Pons (tissue), 1 donor: ENCODE measurements at regions not wholly inside any gene's neighbourhood (a gene's known extent, or its start where the extent isn't known, plus 50 kb on each side); places are given as distances from the start of the nearest gene placed in this dataset.

ENCODE experiments used
- DNase-seq: peaks from one replicate; pipeline ENCODE4 v3.0.0-alpha.2; 2016; ENCODE audit warnings: low spot score

GRCh38 chr4:59086410-59086809, 1976.2 kb upstream of the IGFBP7 start:
- no peak for DNase-seq

GRCh38 chr4:59091146-59092142, 1981.3 kb upstream of the IGFBP7 start:
- DNase-seq = no peak

GRCh38 chr4:59094505-59094904, 1984.3 kb upstream of the IGFBP7 start:
- DNase-seq = no peak

- no peak for DNase-seq
Measured at GRCh38 chr4:59102311-59102710, 1992.1 kb upstream of the IGFBP7 start.

GRCh38 chr4:59120287-59120814, 2010.2 kb upstream of the IGFBP7 start:
- no peak for DNase-seq

GRCh38 chr4:59122626-59123025, 2012.4 kb upstream of the IGFBP7 start:
- DNase-seq = no peak

GRCh38 chr4:59126159-59126558, 2016.0 kb upstream of the IGFBP7 start:
- no peak for DNase-seq

- no peak for DNase-seq
Measured at GRCh38 chr4:59127006-59127405, 2016.8 kb upstream of the IGFBP7 start.

- DNase-seq = peak; percentile 4
Measured at GRCh38 chr4:59127743-59128142, 2017.6 kb upstream of the IGFBP7 start.

- DNase-seq = no peak
Measured at GRCh38 chr4:59135248-59135985, 2025.2 kb upstream of the IGFBP7 start.

- DNase-seq = no peak
Measured at GRCh38 chr4:59161249-59161648, 2038.9 kb upstream of the ADGRL3 start.

- no peak for DNase-seq
Measured at GRCh38 chr4:59175617-59176016, 2024.5 kb upstream of the ADGRL3 start.

GRCh38 chr4:59179372-59179771, 2020.8 kb upstream of the ADGRL3 start:
- DNase-seq = no peak

GRCh38 chr4:59180161-59180560, 2020.0 kb upstream of the ADGRL3 start:
- no peak for DNase-seq

- DNase-seq = no peak
Measured at GRCh38 chr4:59180969-59181368, 2019.2 kb upstream of the ADGRL3 start.

GRCh38 chr4:59195839-59196238, 2004.3 kb upstream of the ADGRL3 start:
- no peak for DNase-seq

- DNase-seq = no peak
Measured at GRCh38 chr4:59200992-59201391, 1999.1 kb upstream of the ADGRL3 start.

- no peak for DNase-seq
Measured at GRCh38 chr4:59217910-59218631, 1982.1 kb upstream of the ADGRL3 start.

- no peak for DNase-seq
Measured at GRCh38 chr4:59222221-59222620, 1977.9 kb upstream of the ADGRL3 start.

GRCh38 chr4:59223292-59223941, 1976.7 kb upstream of the ADGRL3 start:
- DNase-seq = no peak

- no peak for DNase-seq
Measured at GRCh38 chr4:59238212-59238611, 1961.9 kb upstream of the ADGRL3 start.

GRCh38 chr4:59240011-59240410, 1960.1 kb upstream of the ADGRL3 start:
- DNase-seq = no peak
